ENCODE measurements at regions not wholly inside any gene's neighbourhood (a gene's known extent, or its start where the extent isn't known, plus 50 kb on each side); places are given as distances from the start of the nearest gene placed in this dataset.

- no peak for DNase-seq (ENCODE audit: low read depth in 2 of 2)
Observed at GRCh38 chr2:177053038-177053437, 159.6 kb upstream of the HNRNPA3 start.

- DNase-seq (ENCODE audit: low read depth in 2 of 2): no peak
Observed at GRCh38 chr2:177053716-177054115, 158.9 kb upstream of the HNRNPA3 start.

GRCh38 chr2:177056481-177056929, 156.1 kb upstream of the HNRNPA3 start:
- no peak for DNase-seq (ENCODE audit: low read depth in 2 of 2)

GRCh38 chr2:177058747-177059146, 153.8 kb upstream of the HNRNPA3 start:
- no peak for DNase-seq (ENCODE audit: low read depth in 2 of 2)

GRCh38 chr2:177059293-177059692, 153.3 kb upstream of the HNRNPA3 start:
- DNase-seq (ENCODE audit: low read depth in 2 of 2): no peak

GRCh38 chr2:177063331-177063730, 149.3 kb upstream of the HNRNPA3 start:
- DNase-seq (ENCODE audit: low read depth in 2 of 2): no peak

GRCh38 chr2:177064422-177064821, 148.2 kb upstream of the HNRNPA3 start:
- no peak for DNase-seq (ENCODE audit: low read depth in 2 of 2)

- no peak for DNase-seq (ENCODE audit: low read depth in 2 of 2)
Observed at GRCh38 chr2:177068967-177069366, 143.6 kb upstream of the HNRNPA3 start.

GRCh38 chr2:177072090-177072489, 140.5 kb upstream of the HNRNPA3 start:
- no peak for DNase-seq (ENCODE audit: low read depth in 2 of 2)

- DNase-seq (ENCODE audit: low read depth in 2 of 2): no peak
Observed at GRCh38 chr2:177073611-177074010, 139.0 kb upstream of the HNRNPA3 start.

GRCh38 chr2:177074099-177074710, 138.4 kb upstream of the HNRNPA3 start:
- no peak for DNase-seq (ENCODE audit: low read depth in 2 of 2)

GRCh38 chr2:177075254-177075653, 137.3 kb upstream of the HNRNPA3 start:
- DNase-seq (ENCODE audit: low read depth in 2 of 2): no peak

GRCh38 chr2:177076636-177077179, 135.9 kb upstream of the HNRNPA3 start:
- no peak for DNase-seq (ENCODE audit: low read depth in 2 of 2)

GRCh38 chr2:177077778-177078177, 134.8 kb upstream of the HNRNPA3 start:
- DNase-seq (ENCODE audit: low read depth in 2 of 2): no peak

- no peak for DNase-seq (ENCODE audit: low read depth in 2 of 2)
Observed at GRCh38 chr2:177078416-177078815, 134.2 kb upstream of the HNRNPA3 start.

- no peak for DNase-seq (ENCODE audit: low read depth in 2 of 2)
Observed at GRCh38 chr2:177078855-177079254, 133.7 kb upstream of the HNRNPA3 start.

GRCh38 chr2:177080746-177081284, 131.8 kb upstream of the HNRNPA3 start:
- no peak for DNase-seq (ENCODE audit: low read depth in 2 of 2)

- no peak for DNase-seq (ENCODE audit: low read depth in 2 of 2)
Observed at GRCh38 chr2:177084607-177085006, 128.0 kb upstream of the HNRNPA3 start.

- DNase-seq (ENCODE audit: low read depth in 2 of 2): no peak
Observed at GRCh38 chr2:177088529-177088928, 124.1 kb upstream of the HNRNPA3 start.

GRCh38 chr2:177090967-177091366, 121.6 kb upstream of the HNRNPA3 start:
- no peak for DNase-seq (ENCODE audit: low read depth in 2 of 2)

- DNase-seq (ENCODE audit: low read depth in 2 of 2): no peak
Observed at GRCh38 chr2:177093371-177093770, 119.2 kb upstream of the HNRNPA3 start.

- DNase-seq (ENCODE audit: low read depth in 2 of 2): no peak
Observed at GRCh38 chr2:177098001-177098613, 114.5 kb upstream of the HNRNPA3 start.

- DNase-seq (ENCODE audit: low read depth in 2 of 2): no peak
Observed at GRCh38 chr2:177101930-177102329, 110.7 kb upstream of the HNRNPA3 start.

Data from stimulated activated CD4-positive, alpha-beta T cell treated with anti-CD3 and anti-CD28 coated beads, Interleukin-12 subunit alpha, Interleukin-12 subunit beta, amount 100 ng/mL, for 24 hours (primary cell).